ENCODE measurements at regions not wholly inside any gene's neighbourhood (a gene's known extent, or its start where the extent isn't known, plus 50 kb on each side); places are given as distances from the start of the nearest gene placed in this dataset.
A peak's percentile ranks its signal among the peaks of the same experiment; 100 is the strongest.

GRCh38 chr13:29696606-29697005 lies 101.1 kb upstream of the SLC7A1 start:
- no peak overlapping the region for H3K4me3 ChIP-seq
- intact Hi-C loops (cut with DNase I) = no loop called here
- no peaks in the 10 kb centered on the region for H3K9me3 ChIP-seq
- no peaks in the 10 kb centered on the region for H3K36me3 ChIP-seq
- no peak overlapping the region for H3K27ac ChIP-seq
- DNase-seq (no peak), ATAC-seq (no peak)
- no peak for TF ChIP-seq CTCF (IDR thresholded peaks at IDR 0.05)
- TF ChIP-seq POLR2A (IDR thresholded peaks at IDR 0.05) = no peak
- H3K4me1 ChIP-seq = no peaks in the 10 kb centered on the region
- H3K27me3 ChIP-seq = no peaks in the 10 kb centered on the region

- Histone ChIP-seq H3K27me3 (no peaks in the 10 kb centered on the region), H3K9me3 (no peaks in the 10 kb centered on the region), H3K4me3 (no peak overlapping the region), H3K4me1 (no peaks in the 10 kb centered on the region), H3K36me3 (no peaks in the 10 kb centered on the region), H3K27ac (no peak overlapping the region)
- 52% methylated on average over 9 of the region's 13 CpGs for WGBS (ENCODE audit: insufficient coverage, low coverage, low lambda C conversion rate, missing lambda C conversion rate)
- intact Hi-C loops (cut with DNase I) = no loop called here
- DNase-seq (peak in 1 of 3 donors; percentile 66), ATAC-seq (peak in 2 of 4 donors; percentile 34 to 58)
- TF ChIP-seq CTCF (IDR thresholded peaks at IDR 0.05) = no peak
- no peak for TF ChIP-seq POLR2A (IDR thresholded peaks at IDR 0.05)
Measured at GRCh38 chr13:29693275-29693945, 97.9 kb upstream of the SLC7A1 start.

- Histone ChIP-seq H3K4me3 (no peak overlapping the region), H3K4me1 (no peaks in the 10 kb centered on the region), H3K27ac (no peak overlapping the region), H3K9me3 (no peaks in the 10 kb centered on the region), H3K36me3 (no peaks in the 10 kb centered on the region), H3K27me3 (no peaks in the 10 kb centered on the region)
- TF ChIP-seq CTCF (IDR thresholded peaks at IDR 0.05) (no peak), POLR2A (IDR thresholded peaks at IDR 0.05) (no peak)
- intact Hi-C loops (cut with DNase I) = no loop called here
- no peak for DNase-seq
- ATAC-seq = peak; percentile 41 to 89 (median 66)
- 29% methylated on average over 3 of the region's 3 CpGs for WGBS (ENCODE audit: insufficient coverage, low coverage, low lambda C conversion rate, missing lambda C conversion rate)
Measured at GRCh38 chr13:29689548-29689947, 94.1 kb upstream of the SLC7A1 start.

GRCh38 chr13:29688193-29688592 lies 92.7 kb upstream of the SLC7A1 start:
- Histone ChIP-seq H3K36me3 (no peaks in the 10 kb centered on the region), H3K27me3 (no peaks in the 10 kb centered on the region), H3K9me3 (no peaks in the 10 kb centered on the region), H3K4me3 (no peak overlapping the region), H3K4me1 (no peaks in the 10 kb centered on the region), H3K27ac (no peak overlapping the region)
- TF ChIP-seq POLR2A (IDR thresholded peaks at IDR 0.05) (no peak), CTCF (IDR thresholded peaks at IDR 0.05) (no peak)
- WGBS (ENCODE audit: insufficient coverage, low coverage, low lambda C conversion rate, missing lambda C conversion rate) = 72% methylated on average over 3 of the region's 3 CpGs
- DNase-seq (no peak), ATAC-seq (no peak)
- intact Hi-C loops (cut with DNase I) = no loop called here

GRCh38 chr13:29684441-29684840 lies 89.0 kb upstream of the SLC7A1 start:
- intact Hi-C loops (cut with DNase I) = no loop called here
- Histone ChIP-seq H3K9me3 (no peaks in the 10 kb centered on the region), H3K4me3 (no peak overlapping the region), H3K4me1 (no peaks in the 10 kb centered on the region), H3K27me3 (no peaks in the 10 kb centered on the region), H3K27ac (no peak overlapping the region), H3K36me3 (no peaks in the 10 kb centered on the region)
- no peak for ATAC-seq
- TF ChIP-seq POLR2A (IDR thresholded peaks at IDR 0.05) = no peak
- no peak for TF ChIP-seq CTCF (IDR thresholded peaks at IDR 0.05)
- no peak for DNase-seq
- WGBS (ENCODE audit: insufficient coverage, low coverage, low lambda C conversion rate, missing lambda C conversion rate) = 63% methylated on average over 1 of the region's 1 CpG

Data from right lobe of liver (tissue), 6 donors.